CD8-positive, alpha-beta memory T cell (primary cell): ENCODE measurements at regions not wholly inside any gene's neighbourhood (a gene's known extent, or its start where the extent isn't known, plus 50 kb on each side); places are given as distances from the start of the nearest gene placed in this dataset.
A peak's percentile ranks its signal among the peaks of the same experiment; 100 is the strongest.
"Not testable (repeated sequence)": the region's sequence is repeated elsewhere in the genome, so short reads cannot be mapped to it uniquely, and the experiment has no call there.

Source experiments
- CTCF ChIA-PET: fragments of 350-600 bp; sonication (Branson Sonifier 250); formaldehyde crosslinking; loops from one replicate; lab custom pipeline; 2021; ENCODE audit warnings: antibody characterized with exemption; lab: Charles Lee
- POLR2A ChIA-PET: fragments of 350-600 bp; sonication (Branson Sonifier 250); formaldehyde crosslinking; loops from one replicate; lab custom pipeline; 2021; ENCODE audit warnings: antibody characterized with exemption; lab: Charles Lee
- DNase-seq, 5 donors: peaks; one replicate each; pipeline versions ENCODE4 v3.0.0 to v3.0.0-alpha.2; 2020 to 2022; ENCODE audit warnings: mixed read lengths in 1 of 5
- H3K27ac ChIP-seq: one replicate; pipeline ENCODE4 v1.7.0; 2013; ENCODE audit warnings: low read depth, mild to moderate bottlenecking, low read length, moderate library complexity
- H3K27me3 ChIP-seq: 2 replicates; pipeline ENCODE4 v1.7.0; 2013; ENCODE audit warnings: low read length, mild to moderate bottlenecking; ENCODE audit not compliant: insufficient read depth, poor library complexity, severe bottlenecking
- H3K36me3 ChIP-seq: 2 replicates; pipeline ENCODE4 v1.7.0; 2013; ENCODE audit warnings: mild to moderate bottlenecking, low read length, moderate library complexity; ENCODE audit not compliant: insufficient read depth
- H3K4me1 ChIP-seq: 2 replicates; pipeline ENCODE4 v1.7.0; 2013; ENCODE audit warnings: mild to moderate bottlenecking, low read length, moderate library complexity; ENCODE audit not compliant: insufficient read depth
- H3K4me3 ChIP-seq: 2 replicates; pipeline ENCODE4 v1.7.0; 2013; ENCODE audit warnings: mild to moderate bottlenecking, low read length
- H3K9me3 ChIP-seq: 2 replicates; pipeline ENCODE4 v1.7.0; 2013; ENCODE audit warnings: mild to moderate bottlenecking, low read length
- H3K27ac Mint-ChIP-seq, 8 donors: one replicate each; pipeline ENCODE4 v1.8.0; 2020 to 2021; ENCODE audit warnings: mixed read lengths in 8 of 8, mild to moderate bottlenecking in 6 of 8, inconsistent platforms in 3 of 8, moderate library complexity in 3 of 8
- H3K27me3 Mint-ChIP-seq, 2 donors: one replicate each; pipeline ENCODE4 v1.8.0; 2020 to 2021; ENCODE audit warnings: mixed read lengths in 2 of 2, mild to moderate bottlenecking in 1 of 2, moderate library complexity in 1 of 2
- H3K36me3 Mint-ChIP-seq, 3 donors: one replicate each; pipeline ENCODE4 v1.8.0; 2020 to 2021; ENCODE audit warnings: mixed read lengths in 3 of 3, inconsistent platforms in 1 of 3, mild to moderate bottlenecking in 1 of 3
- H3K4me1 Mint-ChIP-seq, 3 donors: one replicate each; pipeline ENCODE4 v1.8.0; 2020 to 2021; ENCODE audit warnings: mixed read lengths in 3 of 3, inconsistent platforms in 1 of 3, mild to moderate bottlenecking in 1 of 3
- H3K4me3 Mint-ChIP-seq, 7 donors: one replicate each; pipeline ENCODE4 v1.8.0; 2020 to 2021; ENCODE audit warnings: mixed read lengths in 7 of 7, mild to moderate bottlenecking in 6 of 7, moderate library complexity in 4 of 7, inconsistent platforms in 2 of 7
- H3K9me3 Mint-ChIP-seq, 5 donors: one replicate each; pipeline ENCODE4 v1.8.0; 2020 to 2022; ENCODE audit warnings: mixed read lengths in 5 of 5, mild to moderate bottlenecking in 3 of 5, moderate library complexity in 2 of 5, inconsistent platforms in 1 of 5

- POLR2A ChIA-PET = no interaction called here
- Histone ChIP-seq H3K4me3 (no peak overlapping the region), H3K36me3 (no peaks in the 10 kb centered on the region), H3K9me3 (no peaks in the 10 kb centered on the region), H3K27ac (no peak overlapping the region), H3K4me1 (no peaks in the 10 kb centered on the region), H3K27me3 (no peaks in the 10 kb centered on the region)
- H3K4me3 Mint-ChIP-seq = no peak overlapping the region
- CTCF ChIA-PET = no interaction called here
- H3K27me3 Mint-ChIP-seq = peaks cover 7 to 9% of the 10 kb centered on the region in 2 donors
- DNase-seq = no peak
- H3K9me3 Mint-ChIP-seq = no peaks in the 10 kb centered on the region
- no peaks in the 10 kb centered on the region for H3K36me3 Mint-ChIP-seq
- H3K4me1 Mint-ChIP-seq = no peaks in the 10 kb centered on the region
- no peak overlapping the region for H3K27ac Mint-ChIP-seq
These were observed 83.7 kb downstream of the EMX2 start for GRCh38 chr10:117626228-117626627.

GRCh38 chr10:117627561-117627960, 85.0 kb downstream of the EMX2 start:
- Mint-ChIP-seq H3K9me3 (no peaks in the 10 kb centered on the region), H3K27me3 (peaks cover 0 to 8% of the 10 kb centered on the region in 2 donors), H3K4me1 (no peaks in the 10 kb centered on the region), H3K36me3 (no peaks in the 10 kb centered on the region), H3K27ac (no peak overlapping the region), H3K4me3 (no peak overlapping the region)
- Histone ChIP-seq H3K4me1 (no peaks in the 10 kb centered on the region), H3K9me3 (no peaks in the 10 kb centered on the region), H3K36me3 (no peaks in the 10 kb centered on the region), H3K4me3 (no peak overlapping the region), H3K27ac (no peak overlapping the region), H3K27me3 (no peaks in the 10 kb centered on the region)
- POLR2A ChIA-PET = no interaction called here
- DNase-seq = no peak
- CTCF ChIA-PET = no interaction called here

GRCh38 chr10:117629717-117630116, 87.2 kb downstream of the EMX2 start:
- H3K27me3 ChIP-seq, DNase-seq, CTCF ChIA-PET, H3K36me3 Mint-ChIP-seq, H3K27ac ChIP-seq, H3K4me1 Mint-ChIP-seq, POLR2A ChIA-PET, H3K9me3 ChIP-seq, H3K4me1 ChIP-seq, H3K27me3 Mint-ChIP-seq, H3K36me3 ChIP-seq, H3K4me3 ChIP-seq, H3K9me3 Mint-ChIP-seq, H3K4me3 Mint-ChIP-seq: not testable (repeated sequence)
- peak overlapping the region in 1 of 8 donors; percentile 55 for H3K27ac Mint-ChIP-seq

GRCh38 chr10:117631276-117632145, 89.0 kb downstream of the EMX2 start:
- H3K9me3 ChIP-seq = no peaks in the 10 kb centered on the region
- ChIA-PET CTCF (no interaction called here), POLR2A (no interaction called here)
- no peaks in the 10 kb centered on the region for H3K36me3 ChIP-seq
- no peaks in the 10 kb centered on the region for H3K4me1 ChIP-seq
- Mint-ChIP-seq H3K4me3 (no peak overlapping the region), H3K4me1 (no peaks in the 10 kb centered on the region), H3K36me3 (no peaks in the 10 kb centered on the region), H3K9me3 (no peaks in the 10 kb centered on the region), H3K27ac (peak overlapping the region in 1 of 8 donors; percentile 23), H3K27me3 (peaks cover 6 to 8% of the 10 kb centered on the region in 2 donors)
- H3K27me3 ChIP-seq = peaks cover 4% of the 10 kb centered on the region
- no peak for DNase-seq
- no peak overlapping the region for H3K4me3 ChIP-seq
- H3K27ac ChIP-seq = no peak overlapping the region

- H3K36me3 Mint-ChIP-seq = no peaks in the 10 kb centered on the region
These were observed 89.9 kb downstream of the EMX2 start for GRCh38 chr10:117632406-117632805.

GRCh38 chr10:117635826-117636225, 93.3 kb downstream of the EMX2 start:
- H3K4me1 ChIP-seq = no peaks in the 10 kb centered on the region

More at GRCh38 chr10:117632406-117632805, 89.9 kb downstream of the EMX2 start:
- Mint-ChIP-seq H3K4me1 (no peaks in the 10 kb centered on the region), H3K4me3 (no peak overlapping the region), H3K27ac (peak overlapping the region in 1 of 8 donors; percentile 54), H3K9me3 (no peaks in the 10 kb centered on the region), H3K27me3 (peaks cover 6 to 8% of the 10 kb centered on the region in 2 donors)
- Histone ChIP-seq H3K4me1 (no peaks in the 10 kb centered on the region), H3K4me3 (no peak overlapping the region), H3K36me3 (no peaks in the 10 kb centered on the region), H3K9me3 (no peaks in the 10 kb centered on the region), H3K27ac (no peak overlapping the region), H3K27me3 (peaks cover 4% of the 10 kb centered on the region)
- DNase-seq = no peak
- CTCF ChIA-PET = no interaction called here
- POLR2A ChIA-PET = no interaction called here

DNA sequence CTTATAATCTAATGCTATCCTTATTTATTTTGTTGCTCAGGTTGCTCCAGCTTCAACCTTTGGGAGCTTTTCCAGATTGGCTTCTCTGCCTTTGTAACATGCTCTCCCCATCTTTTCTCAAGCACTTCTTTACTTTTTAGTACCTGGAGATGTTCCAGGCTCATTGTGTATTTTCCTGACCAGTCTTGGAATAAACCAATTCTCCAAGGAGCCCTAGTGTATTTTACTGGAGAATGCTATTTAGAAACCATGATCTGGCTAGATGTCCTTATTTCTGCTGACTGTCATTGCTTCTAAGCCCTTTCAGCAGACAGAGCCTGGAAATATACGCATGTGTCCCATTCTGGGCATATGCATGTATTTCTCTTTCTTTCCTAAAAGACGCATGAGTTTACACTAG, 95.7 kb downstream of the EMX2 start:
- no peaks in the 10 kb centered on the region for H3K9me3 Mint-ChIP-seq
- no peaks in the 10 kb centered on the region for H3K4me1 Mint-ChIP-seq
- ChIA-PET CTCF (no interaction called here), POLR2A (no interaction called here)
- no peaks in the 10 kb centered on the region for H3K36me3 Mint-ChIP-seq
- Histone ChIP-seq H3K27ac (no peak overlapping the region), H3K4me3 (no peak overlapping the region), H3K27me3 (peaks cover 4% of the 10 kb centered on the region), H3K4me1 (no peaks in the 10 kb centered on the region), H3K9me3 (no peaks in the 10 kb centered on the region), H3K36me3 (no peaks in the 10 kb centered on the region)
- no peak overlapping the region for H3K27ac Mint-ChIP-seq
- DNase-seq = no peak
- peaks cover 3 to 15% of the 10 kb centered on the region in 2 donors for H3K27me3 Mint-ChIP-seq
- no peak overlapping the region for H3K4me3 Mint-ChIP-seq

More at GRCh38 chr10:117635826-117636225, 93.3 kb downstream of the EMX2 start:
- peaks cover 5 to 8% of the 10 kb centered on the region in 2 donors for H3K27me3 Mint-ChIP-seq
- Histone ChIP-seq H3K9me3 (no peaks in the 10 kb centered on the region), H3K27me3 (peaks cover 4% of the 10 kb centered on the region), H3K36me3 (no peaks in the 10 kb centered on the region), H3K4me3 (no peak overlapping the region), H3K27ac (no peak overlapping the region)
- H3K4me3 Mint-ChIP-seq = no peak overlapping the region
- DNase-seq = no peak
- CTCF ChIA-PET = no interaction called here
- no peaks in the 10 kb centered on the region for H3K9me3 Mint-ChIP-seq
- H3K27ac Mint-ChIP-seq = no peak overlapping the region
- POLR2A ChIA-PET = no interaction called here
- H3K4me1 Mint-ChIP-seq = no peaks in the 10 kb centered on the region
- no peaks in the 10 kb centered on the region for H3K36me3 Mint-ChIP-seq

DNA sequence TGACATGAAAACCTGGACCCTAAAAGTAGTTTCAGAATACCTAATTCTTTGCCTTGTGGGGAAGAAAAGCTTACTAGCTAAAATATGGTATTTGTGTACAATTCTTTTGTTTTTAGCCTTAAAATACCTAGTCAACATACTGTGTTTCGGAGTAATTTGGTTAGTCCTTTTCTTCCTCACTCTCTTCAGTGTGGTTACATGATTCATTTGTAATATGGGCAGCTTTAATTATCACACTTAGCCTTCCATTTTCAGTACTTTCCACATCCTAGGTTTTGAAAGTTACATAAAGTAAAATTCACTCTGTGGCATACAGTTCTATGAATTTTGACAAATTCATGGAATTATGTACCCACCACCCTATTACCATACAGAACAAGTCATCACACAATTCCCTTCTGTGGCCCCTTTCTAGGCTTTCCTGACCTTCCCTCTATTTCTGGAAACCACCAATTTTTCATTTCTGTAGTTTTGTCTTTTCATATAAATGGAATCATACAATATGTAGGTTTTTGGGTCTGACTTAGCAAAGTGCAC, 96.2 kb downstream of the EMX2 start:
- POLR2A ChIA-PET = no interaction called here
- H3K36me3 Mint-ChIP-seq = no peaks in the 10 kb centered on the region
- no peak overlapping the region for H3K27ac ChIP-seq
- no peaks in the 10 kb centered on the region for H3K9me3 ChIP-seq
- H3K4me1 Mint-ChIP-seq = no peaks in the 10 kb centered on the region
- H3K9me3 Mint-ChIP-seq = no peaks in the 10 kb centered on the region
- no peak overlapping the region for H3K27ac Mint-ChIP-seq
- no peak for DNase-seq
- no peak overlapping the region for H3K4me3 ChIP-seq
- no peak overlapping the region for H3K4me3 Mint-ChIP-seq
- H3K4me1 ChIP-seq = no peaks in the 10 kb centered on the region
- peaks cover 3 to 15% of the 10 kb centered on the region in 2 donors for H3K27me3 Mint-ChIP-seq
- peaks cover 4% of the 10 kb centered on the region for H3K27me3 ChIP-seq
- CTCF ChIA-PET = no interaction called here
- no peaks in the 10 kb centered on the region for H3K36me3 ChIP-seq
